ENCODE measurements at regions not wholly inside any gene's neighbourhood (a gene's known extent, or its start where the extent isn't known, plus 50 kb on each side); places are given as distances from the start of the nearest gene placed in this dataset.
"Not testable (repeated sequence)": the region's sequence is repeated elsewhere in the genome, so short reads cannot be mapped to it uniquely, and the experiment has no call there.

DNA sequence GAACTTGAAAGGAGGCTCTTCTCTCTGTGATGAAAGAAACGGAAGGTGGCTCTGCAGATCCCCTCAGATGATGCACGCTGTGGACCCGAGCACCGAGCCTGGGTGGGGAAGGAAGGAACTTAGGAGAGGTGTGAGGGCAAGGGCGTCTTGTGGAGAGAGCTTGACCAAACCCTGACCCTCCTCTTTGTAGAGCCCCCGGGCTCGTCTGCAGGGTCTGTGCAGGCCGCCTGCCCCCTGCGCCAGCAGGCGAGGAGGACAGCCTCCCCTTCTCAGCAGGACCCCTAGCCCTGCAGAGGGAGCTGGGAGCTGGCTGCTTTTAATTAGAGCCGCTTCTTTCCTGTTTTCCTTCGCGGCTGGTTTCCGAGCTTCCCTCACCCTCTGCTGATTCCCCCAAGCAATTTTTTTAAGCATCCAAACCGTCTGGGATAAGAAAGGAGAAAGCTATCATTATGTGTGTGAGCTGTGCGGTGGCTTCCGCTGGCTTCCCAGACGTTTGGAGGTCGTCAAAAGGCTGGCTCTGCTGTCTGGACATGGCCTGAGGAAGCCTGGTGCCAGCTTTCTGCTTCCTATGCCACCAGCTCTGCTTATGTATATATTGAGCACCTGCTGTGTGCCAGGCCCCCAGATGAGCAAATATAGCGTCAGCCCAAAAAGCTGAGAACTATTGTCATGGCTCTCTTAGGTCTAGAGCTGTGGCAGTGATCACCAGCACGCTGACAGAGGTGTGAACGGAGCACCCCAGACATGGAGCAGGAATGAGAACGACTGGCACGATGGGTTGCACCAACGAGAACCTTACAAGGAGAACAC, 160.2 kb upstream of the IRF2BP2 start:
- no peak for DNase-seq

DNA sequence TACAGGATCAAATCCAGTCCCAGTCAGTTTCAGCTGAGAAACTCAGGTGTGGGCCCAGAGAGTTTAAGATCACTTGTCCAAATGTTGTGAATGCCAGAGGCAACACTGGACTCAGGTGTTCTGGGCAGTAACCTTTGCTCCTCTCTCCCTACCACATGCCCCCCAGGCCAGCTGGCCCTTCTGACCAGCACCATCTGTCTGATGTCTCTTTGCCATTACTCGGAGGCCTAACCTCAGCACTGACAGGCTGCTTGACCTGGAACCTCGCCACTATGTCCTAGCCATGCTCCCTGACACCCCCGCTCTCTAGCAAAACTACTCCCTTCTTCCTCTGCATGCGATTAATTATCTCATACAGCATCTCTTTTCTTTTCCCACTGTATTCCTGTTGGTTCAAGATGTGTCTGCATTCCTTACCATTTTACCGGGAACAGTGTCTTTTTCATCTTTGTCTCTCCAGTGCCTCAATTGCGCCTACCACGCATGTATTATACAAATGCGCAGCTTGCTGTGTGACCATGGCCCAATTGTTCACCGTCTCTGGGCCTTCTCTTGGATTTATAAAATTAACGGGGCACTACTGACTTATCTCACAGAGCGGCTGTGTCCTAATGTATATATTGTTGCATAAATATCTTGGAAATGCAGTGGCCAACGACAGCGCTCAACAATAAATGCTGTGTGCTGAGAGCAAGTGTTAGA, 159.5 kb upstream of the IRF2BP2 start:
- no peak for DNase-seq

GRCh38 chr1:234768569-234769283, 158.7 kb upstream of the IRF2BP2 start:
- DNase-seq: peak; percentile 60

- no peak for DNase-seq
Observed at GRCh38 chr1:234768171-234768568, 158.2 kb upstream of the IRF2BP2 start.

GRCh38 chr1:234765672-234766071, 155.7 kb upstream of the IRF2BP2 start:
- no peak for DNase-seq

DNA sequence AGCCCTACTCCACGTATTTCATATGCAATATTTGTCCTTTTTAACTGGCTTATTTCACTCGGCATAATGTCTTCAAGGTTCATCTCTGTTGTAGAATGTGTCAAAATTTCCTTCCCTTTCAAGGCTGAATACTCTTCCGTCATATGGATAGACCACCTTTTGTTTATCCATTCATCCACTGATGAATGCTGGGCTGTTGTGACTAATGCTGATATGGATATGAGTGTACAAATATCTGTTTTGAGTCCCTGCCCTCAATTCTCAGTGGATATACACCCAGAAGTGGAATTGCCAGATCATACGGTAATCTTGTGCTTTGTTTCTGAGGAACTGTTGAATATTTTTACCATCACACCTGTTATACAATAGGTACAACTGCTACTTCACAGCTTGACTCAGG, 155.2 kb upstream of the IRF2BP2 start:
- DNase-seq: no peak

- DNase-seq: no peak
Observed at GRCh38 chr1:234763910-234764309, 153.9 kb upstream of the IRF2BP2 start.

- no peak for DNase-seq
Observed at GRCh38 chr1:234763367-234763766, 153.4 kb upstream of the IRF2BP2 start.

DNA sequence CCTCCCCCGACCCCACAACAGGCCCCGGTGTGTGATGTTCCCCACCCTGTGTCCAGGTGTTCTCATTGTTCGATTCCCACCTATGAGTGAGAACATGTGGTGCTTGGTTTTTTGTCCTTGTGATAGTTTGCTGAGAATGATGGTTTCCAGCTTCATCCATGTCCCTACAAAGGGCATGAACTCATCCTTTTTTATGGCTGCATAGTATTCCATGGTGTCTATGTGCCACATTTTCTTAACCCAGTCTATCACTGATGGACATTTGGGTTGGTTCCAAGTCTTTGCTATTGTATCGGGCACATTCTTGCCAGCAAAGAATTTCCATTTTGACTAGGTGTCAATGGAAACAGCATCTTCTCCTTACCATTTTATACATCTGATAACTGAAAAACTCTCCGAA, 152.1 kb upstream of the IRF2BP2 start:
- not testable (repeated sequence) for DNase-seq

GRCh38 chr1:234760303-234760723, 150.3 kb upstream of the IRF2BP2 start:
- DNase-seq: no peak

DNA sequence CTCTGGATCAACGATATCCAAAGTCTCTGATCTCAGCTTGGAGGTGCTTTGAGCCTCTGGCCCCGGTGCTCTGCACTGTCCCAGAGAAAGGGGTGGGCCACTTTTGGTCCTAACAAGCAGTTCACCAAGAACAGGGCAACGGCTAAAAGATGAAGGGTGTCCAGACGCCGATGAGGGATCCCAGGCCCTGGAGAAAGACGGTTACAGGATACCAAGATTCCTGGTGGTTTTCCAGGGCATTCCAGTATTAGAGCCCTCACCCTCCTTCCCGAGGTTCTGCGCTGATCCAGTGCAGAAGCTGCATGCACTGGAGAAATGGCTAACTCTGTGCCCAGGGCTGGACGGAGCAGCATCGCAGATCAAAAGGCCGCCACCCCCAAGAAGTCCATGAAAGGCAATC, 149.9 kb upstream of the IRF2BP2 start:
- DNase-seq: no peak

- no peak for DNase-seq
Observed at GRCh38 chr1:234758851-234759250, 148.9 kb upstream of the IRF2BP2 start.

GRCh38 chr1:234756857-234757256, 146.9 kb upstream of the IRF2BP2 start:
- DNase-seq: no peak

DNA sequence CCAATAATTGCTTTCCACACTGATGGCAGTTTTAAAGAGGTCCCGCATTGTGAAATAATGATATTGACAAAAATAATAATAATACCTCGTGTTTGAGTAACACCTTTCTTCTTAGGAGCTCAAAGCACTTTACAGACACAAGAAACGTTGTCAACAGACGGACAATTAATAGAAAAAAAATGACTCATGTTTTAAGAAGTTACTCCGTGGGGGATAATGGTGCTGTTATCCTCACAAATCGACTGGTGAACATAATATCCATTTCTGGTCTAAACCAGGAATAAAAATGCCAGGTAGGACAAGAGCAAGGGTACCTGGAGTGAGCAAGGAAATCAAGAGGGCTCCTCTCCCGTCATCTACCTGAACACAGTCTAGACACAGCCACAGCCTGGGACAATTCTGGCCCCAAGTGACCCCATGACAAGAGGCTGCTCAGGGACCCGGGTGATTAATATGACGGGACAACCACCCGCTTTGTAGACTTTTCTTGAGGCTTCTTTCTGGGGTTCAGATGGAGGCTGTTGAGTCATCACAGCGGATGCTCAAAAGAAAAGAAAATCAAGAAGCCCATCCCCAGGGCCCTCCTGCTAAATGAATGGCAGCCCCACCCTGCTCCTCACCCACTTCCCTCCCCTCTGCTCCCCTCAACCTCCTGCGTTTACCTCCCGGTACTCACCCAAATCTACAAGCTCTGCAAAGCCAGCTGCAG, 146.2 kb upstream of the IRF2BP2 start:
- no peak for DNase-seq

DNA sequence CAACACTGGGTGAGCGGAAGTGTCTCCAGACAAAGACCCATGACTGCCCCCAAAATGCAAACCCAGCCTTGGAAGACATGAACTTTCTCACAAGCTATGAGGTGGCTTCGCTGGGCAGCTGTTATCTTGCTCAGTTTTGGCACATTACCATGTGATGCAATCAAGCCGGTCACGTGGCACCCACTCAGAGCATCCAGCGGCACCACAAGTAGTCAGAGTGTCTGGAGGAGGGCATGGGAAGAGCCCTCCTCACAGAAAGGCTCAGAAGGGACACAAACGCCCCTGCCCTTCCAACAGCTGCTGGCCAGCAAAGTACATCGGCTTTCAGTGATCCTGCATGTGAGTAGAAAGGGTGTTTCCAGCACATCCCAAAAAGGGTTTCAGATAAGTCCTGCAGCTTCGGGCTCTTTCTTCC, 145.5 kb upstream of the IRF2BP2 start:
- DNase-seq: no peak

DNA sequence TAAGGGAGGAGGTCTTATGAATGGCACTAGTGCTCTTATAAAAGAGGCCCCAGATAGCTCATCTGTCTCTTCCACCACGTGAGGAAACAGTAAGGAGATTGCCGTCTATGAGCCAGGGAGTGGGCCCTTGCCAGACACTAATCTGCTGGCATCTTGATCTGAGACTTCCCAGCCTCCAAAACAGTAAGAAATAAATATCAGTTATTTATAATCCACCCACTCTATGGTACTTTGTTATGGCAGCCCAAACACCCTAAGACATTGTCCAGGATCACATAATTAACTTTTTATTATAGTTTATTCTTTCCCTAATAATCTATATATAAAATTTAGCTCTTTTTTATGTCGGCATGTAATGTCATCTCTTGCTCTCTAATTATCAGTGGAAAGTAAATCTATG, 144.0 kb upstream of the IRF2BP2 start:
- no peak for DNase-seq

DNA sequence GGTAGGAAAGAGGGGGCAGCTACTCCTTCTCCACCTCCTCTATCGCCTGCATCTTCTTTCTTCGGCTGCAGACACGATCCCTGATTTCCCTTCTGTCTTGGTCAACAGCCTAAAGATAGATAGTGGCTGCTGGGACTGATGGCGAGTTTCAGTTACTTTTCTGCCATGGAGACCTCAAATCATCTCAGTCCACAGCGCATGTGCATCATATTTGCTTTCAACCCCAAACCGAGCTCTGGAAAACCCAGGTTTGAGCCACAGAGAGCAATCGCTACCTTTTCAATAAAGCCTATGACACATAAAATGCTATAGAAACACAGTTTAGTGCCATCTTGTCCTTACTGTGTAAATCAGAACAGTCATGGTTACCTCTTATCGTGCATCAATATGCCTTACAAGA, 142.9 kb upstream of the IRF2BP2 start:
- DNase-seq: no peak

GRCh38 chr1:234751678-234752077, 141.7 kb upstream of the IRF2BP2 start:
- no peak for DNase-seq

GRCh38 chr1:234750922-234751627, 141.1 kb upstream of the IRF2BP2 start:
- DNase-seq: no peak

DNA sequence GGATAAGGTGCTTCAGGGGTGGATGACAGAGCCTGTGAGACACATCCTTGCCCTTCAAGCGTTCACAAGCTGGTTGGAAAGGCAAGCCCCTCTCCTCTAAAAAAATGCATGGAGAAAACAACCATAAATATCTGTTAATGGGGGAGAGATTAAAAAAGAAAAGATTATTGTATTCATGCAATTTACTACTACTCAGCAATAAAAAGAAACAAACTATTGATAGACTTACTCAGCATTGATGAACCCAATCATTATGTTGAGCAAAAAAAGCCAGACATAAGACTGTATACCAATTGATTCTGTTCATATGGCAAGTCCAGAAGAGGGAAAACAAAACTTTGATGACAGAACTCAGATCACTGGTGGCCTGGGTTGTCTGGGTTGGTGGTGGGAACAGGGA, 138.7 kb upstream of the IRF2BP2 start:
- no peak for DNase-seq

GRCh38 chr1:234748066-234748465, 138.1 kb upstream of the IRF2BP2 start:
- no peak for DNase-seq

GRCh38 chr1:234746798-234747196, 136.8 kb upstream of the IRF2BP2 start:
- DNase-seq: no peak
